Hematopoietic multipotent progenitor cell treated with erythropoietin and hydrocortisone succinate and interleukin-3 and kit ligand, for 6 days (in vitro differentiated cells): ENCODE measurements at regions not wholly inside any gene's neighbourhood (a gene's known extent, or its start where the extent isn't known, plus 50 kb on each side); places are given as distances from the start of the nearest gene placed in this dataset.
A peak's percentile ranks its signal among the peaks of the same experiment; 100 is the strongest.

Source experiments
- DNase-seq: peaks from one replicate; pipeline ENCODE4 v3.0.0-alpha.2; 2015

GRCh38 chr6:15993716-15994228 lies 135.1 kb upstream of the MYLIP start:
- no peak for DNase-seq

GRCh38 chr6:15990179-15990578 lies 138.7 kb upstream of the MYLIP start:
- DNase-seq = no peak

- no peak for DNase-seq
Measured at GRCh38 chr6:15989397-15989796, 139.5 kb upstream of the MYLIP start.

GRCh38 chr6:15987569-15987968 lies 141.3 kb upstream of the MYLIP start:
- DNase-seq = no peak

GRCh38 chr6:15986027-15986629 lies 142.8 kb upstream of the MYLIP start:
- DNase-seq = no peak

- no peak for DNase-seq
Measured at GRCh38 chr6:15985379-15985959, 143.4 kb upstream of the MYLIP start.

- no peak for DNase-seq
Measured at GRCh38 chr6:15981956-15982355, 146.9 kb upstream of the MYLIP start.

GRCh38 chr6:15980801-15981200 lies 148.1 kb upstream of the MYLIP start:
- DNase-seq = no peak

- DNase-seq = no peak
Measured at GRCh38 chr6:15978426-15978825, 150.5 kb upstream of the MYLIP start.

GRCh38 chr6:15977050-15977449 lies 151.8 kb upstream of the MYLIP start:
- DNase-seq = peak; percentile 32

- DNase-seq = no peak
Measured at GRCh38 chr6:15974817-15975216, 154.1 kb upstream of the MYLIP start.

- no peak for DNase-seq
Measured at GRCh38 chr6:15970517-15970916, 158.4 kb upstream of the MYLIP start.

- no peak for DNase-seq
Measured at GRCh38 chr6:15969236-15969778, 159.6 kb upstream of the MYLIP start.

- no peak for DNase-seq
Measured at GRCh38 chr6:15968519-15968918, 160.4 kb upstream of the MYLIP start.

- no peak for DNase-seq
Measured at GRCh38 chr6:15966000-15966520, 162.8 kb upstream of the MYLIP start.

GRCh38 chr6:15962449-15962764 lies 166.5 kb upstream of the MYLIP start:
- DNase-seq = no peak

- no peak for DNase-seq
Measured at GRCh38 chr6:15961635-15962448, 167.0 kb upstream of the MYLIP start.

GRCh38 chr6:15960740-15961634 lies 167.9 kb upstream of the MYLIP start:
- DNase-seq = peak; percentile 32

- DNase-seq = no peak
Measured at GRCh38 chr6:15957655-15958169, 171.2 kb upstream of the MYLIP start.

- no peak for DNase-seq
Measured at GRCh38 chr6:15956205-15957106, 172.4 kb upstream of the MYLIP start.

GRCh38 chr6:15955484-15955883 lies 173.4 kb upstream of the MYLIP start:
- peak; percentile 17 for DNase-seq
